Naive thymus-derived CD4-positive, alpha-beta T cell (primary cell): ENCODE measurements at regions not wholly inside any gene's neighbourhood (a gene's known extent, or its start where the extent isn't known, plus 50 kb on each side); places are given as distances from the start of the nearest gene placed in this dataset.

ENCODE experiments used
- ATAC-seq: fragments of 150-1000 bp; cut with Tn5 transposase; 2 replicates; pipeline ENCODE4 v1.10.0; 2021; ENCODE audit warnings: mild to moderate bottlenecking, moderate library complexity
- CTCF ChIA-PET: fragments of 350-600 bp; sonication (Branson Sonifier 250); formaldehyde crosslinking; loops from one replicate; lab custom pipeline; 2021; ENCODE audit warnings: antibody characterized with exemption; lab: Charles Lee
- POLR2A ChIA-PET: fragments of 350-600 bp; sonication (Branson Sonifier 250); formaldehyde crosslinking; loops from one replicate; lab custom pipeline; 2021; ENCODE audit warnings: antibody characterized with exemption, inconsistent platforms; lab: Charles Lee
- DNase-seq, 9 donors: peaks; one replicate each; pipeline versions ENCODE4 v3.0.0 to v3.0.0-alpha.2; 2020 to 2022; ENCODE audit warnings: mixed read lengths in 1 of 9
- H3K27ac ChIP-seq: one replicate; pipeline ENCODE4 v1.7.0; 2013; ENCODE audit warnings: mild to moderate bottlenecking, low read depth, low read length, moderate library complexity
- H3K27me3 ChIP-seq, 2 donors: one replicate each; pipeline ENCODE4 v1.7.0; 2013; ENCODE audit warnings: low read length in 2 of 2, mild to moderate bottlenecking in 2 of 2, moderate library complexity in 2 of 2; ENCODE audit not compliant: control insufficient read depth in 2 of 2, insufficient read depth in 2 of 2
- H3K36me3 ChIP-seq, 3 experiments: 1 replicate in 2 of 3; 2 replicates in 1 of 3; pipeline ENCODE4 v1.7.0; 2013; ENCODE audit warnings: low read length in 3 of 3, mild to moderate bottlenecking in 3 of 3, moderate library complexity in 1 of 3; ENCODE audit not compliant: insufficient read depth in 3 of 3, control insufficient read depth in 2 of 3
- H3K4me1 ChIP-seq, 2 donors: one replicate each; pipeline ENCODE4 v1.7.0; 2013; ENCODE audit warnings: low read length in 2 of 2, mild to moderate bottlenecking in 2 of 2, moderate library complexity in 1 of 2; ENCODE audit not compliant: control insufficient read depth in 2 of 2, insufficient read depth in 2 of 2
- H3K4me3 ChIP-seq: 2 replicates; pipeline ENCODE4 v1.7.0; 2013; ENCODE audit warnings: mild to moderate bottlenecking, low read length
- H3K9me3 ChIP-seq, 3 experiments: 1 replicate in 2 of 3; 2 replicates in 1 of 3; pipeline ENCODE4 v1.7.0; 2013; ENCODE audit warnings: low read length in 3 of 3; ENCODE audit not compliant: control insufficient read depth in 2 of 3
- H3K27ac Mint-ChIP-seq, 9 donors: one replicate each; pipeline ENCODE4 v1.8.0; 2020 to 2022; ENCODE audit warnings: mixed read lengths in 9 of 9, mild to moderate bottlenecking in 8 of 9, moderate library complexity in 5 of 9, inconsistent platforms in 2 of 9
- H3K27me3 Mint-ChIP-seq, 5 donors: one replicate each; pipeline ENCODE4 v1.8.0; 2021 to 2022; ENCODE audit warnings: mixed read lengths in 5 of 5, mild to moderate bottlenecking in 1 of 5
- H3K36me3 Mint-ChIP-seq, 5 donors: one replicate each; pipeline ENCODE4 v1.8.0; 2020 to 2022; ENCODE audit warnings: mixed read lengths in 5 of 5, mild to moderate bottlenecking in 3 of 5, inconsistent platforms in 1 of 5
- H3K4me1 Mint-ChIP-seq, 7 donors: one replicate each; pipeline ENCODE4 v1.8.0; 2020 to 2022; ENCODE audit warnings: mixed read lengths in 7 of 7, mild to moderate bottlenecking in 3 of 7, inconsistent platforms in 1 of 7
- H3K4me3 Mint-ChIP-seq, 10 donors: one replicate each; pipeline ENCODE4 v1.8.0; 2020 to 2022; ENCODE audit warnings: mild to moderate bottlenecking in 10 of 10, mixed read lengths in 10 of 10, moderate library complexity in 6 of 10, inconsistent platforms in 2 of 10
- H3K9me3 Mint-ChIP-seq, 11 donors: one replicate each; pipeline ENCODE4 v1.8.0; 2020 to 2022; ENCODE audit warnings: mixed read lengths in 11 of 11, mild to moderate bottlenecking in 4 of 11, inconsistent platforms in 1 of 11, moderate library complexity in 1 of 11
- intact Hi-C, 2 donors: fragments of 100-400 bp; cut with micrococcal nuclease; formaldehyde crosslinking; loops; one replicate each; pipeline ENCODE4 v1.15.1; 2023

- no peak for DNase-seq
- H3K4me3 ChIP-seq, result no peak overlapping the region
- intact Hi-C loops, result no loop called here
- H3K27ac Mint-ChIP-seq, result no peak overlapping the region
- H3K4me3 Mint-ChIP-seq, result no peak overlapping the region
- no peaks in the 10 kb centered on the region for H3K36me3 ChIP-seq
- H3K9me3 ChIP-seq, result no peaks in the 10 kb centered on the region
- ChIA-PET POLR2A (no interaction called here), CTCF (no interaction called here)
- H3K27me3 Mint-ChIP-seq, result no peaks in the 10 kb centered on the region
- peaks cover 0 to 6% (median 0%) of the 10 kb centered on the region in 11 donors for H3K9me3 Mint-ChIP-seq
- H3K27ac ChIP-seq, result no peak overlapping the region
- no peaks in the 10 kb centered on the region for H3K27me3 ChIP-seq
- peaks cover 0 to 2% (median 0%) of the 10 kb centered on the region in 7 donors for H3K4me1 Mint-ChIP-seq
- no peaks in the 10 kb centered on the region for H3K4me1 ChIP-seq
- H3K36me3 Mint-ChIP-seq, result no peaks in the 10 kb centered on the region
- no peak for ATAC-seq
Measured at GRCh38 chr3:94909726-94910125, 846.9 kb downstream of the NSUN3 start.

- H3K9me3 Mint-ChIP-seq, result peaks cover 0 to 12% (median 0%) of the 10 kb centered on the region in 11 donors
- H3K27ac ChIP-seq, result no peak overlapping the region
- POLR2A ChIA-PET, result no interaction called here
Measured at GRCh38 chr3:94912656-94913055, 849.8 kb downstream of the NSUN3 start.

GRCh38 chr3:94927175-94927574, 864.3 kb downstream of the NSUN3 start:
- Mint-ChIP-seq H3K4me3 (no peak overlapping the region), H3K36me3 (peaks cover 0 to 4% (median 0%) of the 10 kb centered on the region in 5 donors), H3K4me1 (no peaks in the 10 kb centered on the region), H3K27me3 (no peaks in the 10 kb centered on the region), H3K27ac (no peak overlapping the region), H3K9me3 (peaks cover 0 to 20% (median 1%) of the 10 kb centered on the region in 11 donors)
- Histone ChIP-seq H3K9me3 (no peaks in the 10 kb centered on the region), H3K27me3 (no peaks in the 10 kb centered on the region), H3K4me3 (no peak overlapping the region), H3K4me1 (no peaks in the 10 kb centered on the region), H3K27ac (no peak overlapping the region), H3K36me3 (no peaks in the 10 kb centered on the region)
- ATAC-seq (no peak), DNase-seq (no peak)
- ChIA-PET CTCF (no interaction called here), POLR2A (no interaction called here)
- intact Hi-C loops, result no loop called here

More at GRCh38 chr3:94912656-94913055, 849.8 kb downstream of the NSUN3 start:
- ATAC-seq, result no peak
- Histone ChIP-seq H3K4me3 (no peak overlapping the region), H3K4me1 (no peaks in the 10 kb centered on the region), H3K27me3 (no peaks in the 10 kb centered on the region), H3K9me3 (no peaks in the 10 kb centered on the region), H3K36me3 (no peaks in the 10 kb centered on the region)
- Mint-ChIP-seq H3K36me3 (no peaks in the 10 kb centered on the region), H3K27ac (no peak overlapping the region), H3K27me3 (no peaks in the 10 kb centered on the region), H3K4me1 (peaks cover 0 to 2% (median 0%) of the 10 kb centered on the region in 7 donors), H3K4me3 (no peak overlapping the region)
- DNase-seq, result no peak
- intact Hi-C loops, result no loop called here
- CTCF ChIA-PET, result no interaction called here

DNA sequence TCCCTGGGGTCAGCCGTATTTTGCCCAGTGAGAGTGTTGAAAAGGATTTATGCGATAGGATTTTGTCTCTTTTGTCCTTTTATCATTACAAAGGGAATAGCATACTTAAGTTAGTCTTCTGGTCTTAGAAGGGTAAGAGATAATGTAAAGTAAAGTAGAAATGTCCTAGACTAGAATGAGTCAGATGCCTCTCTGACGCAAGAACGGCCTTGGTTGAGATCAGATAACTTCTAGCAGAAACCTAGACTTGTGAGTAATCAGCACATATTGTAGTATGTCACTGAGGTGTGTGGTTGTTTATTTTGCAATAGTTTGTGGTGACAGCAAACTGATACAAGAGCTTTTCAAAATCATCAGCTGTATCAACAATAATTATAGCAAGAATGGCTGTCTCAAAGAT, 866.1 kb downstream of the NSUN3 start:
- ChIA-PET CTCF (no interaction called here), POLR2A (no interaction called here)
- no peak overlapping the region for H3K27ac Mint-ChIP-seq
- peaks cover 0 to 4% (median 0%) of the 10 kb centered on the region in 5 donors for H3K36me3 Mint-ChIP-seq
- intact Hi-C loops, result no loop called here
- ATAC-seq (peak; percentile 36), DNase-seq (no peak)
- H3K36me3 ChIP-seq, result no peaks in the 10 kb centered on the region
- H3K4me1 Mint-ChIP-seq, result no peaks in the 10 kb centered on the region
- H3K4me3 ChIP-seq, result no peak overlapping the region
- no peak overlapping the region for H3K27ac ChIP-seq
- H3K27me3 Mint-ChIP-seq, result no peaks in the 10 kb centered on the region
- peaks cover 0 to 16% (median 2%) of the 10 kb centered on the region in 11 donors for H3K9me3 Mint-ChIP-seq
- no peaks in the 10 kb centered on the region for H3K27me3 ChIP-seq
- H3K4me3 Mint-ChIP-seq, result no peak overlapping the region
- no peaks in the 10 kb centered on the region for H3K4me1 ChIP-seq
- H3K9me3 ChIP-seq, result no peaks in the 10 kb centered on the region

- Histone ChIP-seq H3K9me3 (no peaks in the 10 kb centered on the region), H3K4me3 (no peak overlapping the region), H3K27ac (no peak overlapping the region), H3K4me1 (no peaks in the 10 kb centered on the region), H3K27me3 (no peaks in the 10 kb centered on the region), H3K36me3 (no peaks in the 10 kb centered on the region)
- DNase-seq (no peak), ATAC-seq (no peak)
- peaks cover 0 to under 1% (median 0%) of the 10 kb centered on the region in 7 donors for H3K4me1 Mint-ChIP-seq
- intact Hi-C loops, result no loop called here
- ChIA-PET CTCF (no interaction called here), POLR2A (no interaction called here)
- no peak overlapping the region for H3K27ac Mint-ChIP-seq
- H3K36me3 Mint-ChIP-seq, result no peaks in the 10 kb centered on the region
- H3K4me3 Mint-ChIP-seq, result no peak overlapping the region
- H3K27me3 Mint-ChIP-seq, result no peaks in the 10 kb centered on the region
- H3K9me3 Mint-ChIP-seq, result peaks cover 0 to 30% (median 9%) of the 10 kb centered on the region in 11 donors
Measured at GRCh38 chr3:94935738-94936580, 873.1 kb downstream of the NSUN3 start.

DNA sequence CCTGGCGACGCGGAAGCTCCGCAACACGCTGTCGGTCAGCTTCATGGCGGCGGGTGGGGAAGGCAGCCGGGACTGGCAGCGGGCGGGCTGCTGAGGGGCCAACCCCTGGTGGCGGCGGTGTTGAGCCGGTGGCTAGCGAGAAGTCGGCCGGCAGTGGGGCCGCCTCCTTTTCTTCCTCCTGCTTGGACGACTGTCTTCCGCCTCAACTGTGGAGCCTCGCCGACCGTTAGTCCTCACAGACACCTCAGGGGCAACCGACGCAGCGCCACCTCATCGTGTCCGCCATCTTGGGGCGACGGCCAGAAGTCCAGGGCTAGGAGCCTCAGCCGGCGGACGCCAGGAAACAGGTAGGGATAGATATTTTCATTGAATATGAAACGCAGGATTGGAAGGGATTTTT, 875.1 kb downstream of the NSUN3 start:
- Histone ChIP-seq H3K9me3 (no peaks in the 10 kb centered on the region), H3K36me3 (no peaks in the 10 kb centered on the region), H3K27me3 (no peaks in the 10 kb centered on the region), H3K4me3 (no peak overlapping the region), H3K4me1 (no peaks in the 10 kb centered on the region), H3K27ac (no peak overlapping the region)
- H3K9me3 Mint-ChIP-seq, result peaks cover 0 to 35% (median 13%) of the 10 kb centered on the region in 11 donors
- ChIA-PET POLR2A (no interaction called here), CTCF (no interaction called here)
- H3K27ac Mint-ChIP-seq, result no peak overlapping the region
- no peak for ATAC-seq
- H3K36me3 Mint-ChIP-seq, result no peaks in the 10 kb centered on the region
- DNase-seq, result no peak
- no peak overlapping the region for H3K4me3 Mint-ChIP-seq
- intact Hi-C loops, result no loop called here
- H3K4me1 Mint-ChIP-seq, result peaks cover 0 to 1% (median 0%) of the 10 kb centered on the region in 7 donors
- no peaks in the 10 kb centered on the region for H3K27me3 Mint-ChIP-seq

DNA sequence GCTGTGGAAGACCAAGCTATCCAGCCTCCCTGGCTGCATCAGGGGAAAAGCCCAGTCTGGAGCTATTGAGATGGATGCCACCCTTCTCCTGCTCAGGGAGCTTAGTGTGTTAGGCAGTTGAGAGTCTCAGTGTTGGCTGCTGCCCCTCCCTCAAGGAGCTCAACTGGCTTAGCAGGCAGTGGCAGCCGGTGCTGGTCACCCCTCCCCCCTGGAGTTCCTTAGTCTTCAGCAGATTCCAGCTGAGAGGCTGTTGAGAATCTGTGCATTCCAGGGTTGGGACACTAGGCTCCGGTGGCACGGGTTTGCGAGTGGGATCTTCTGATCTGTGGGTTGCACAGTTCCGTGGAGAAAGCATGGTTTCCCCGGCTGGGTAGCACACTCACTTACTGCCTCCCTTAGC, 883.8 kb downstream of the NSUN3 start:
- no peaks in the 10 kb centered on the region for H3K4me1 Mint-ChIP-seq
- ATAC-seq (no peak), DNase-seq (no peak)
- Histone ChIP-seq H3K27me3 (no peaks in the 10 kb centered on the region), H3K9me3 (no peaks in the 10 kb centered on the region), H3K4me1 (no peaks in the 10 kb centered on the region), H3K27ac (no peak overlapping the region), H3K4me3 (no peak overlapping the region), H3K36me3 (no peaks in the 10 kb centered on the region)
- H3K9me3 Mint-ChIP-seq, result peaks cover 0 to 24% (median 9%) of the 10 kb centered on the region in 11 donors
- no peaks in the 10 kb centered on the region for H3K27me3 Mint-ChIP-seq
- ChIA-PET POLR2A (no interaction called here), CTCF (no interaction called here)
- H3K27ac Mint-ChIP-seq, result no peak overlapping the region
- peaks cover 0 to 4% (median 0%) of the 10 kb centered on the region in 5 donors for H3K36me3 Mint-ChIP-seq
- intact Hi-C loops, result no loop called here
- H3K4me3 Mint-ChIP-seq, result no peak overlapping the region
